Mesodermal cell (in vitro differentiated cells): ENCODE measurements at regions not wholly inside any gene's neighbourhood (a gene's known extent, or its start where the extent isn't known, plus 50 kb on each side); places are given as distances from the start of the nearest gene placed in this dataset.

Experiments
- H3K27ac ChIP-seq: 2 replicates; pipeline ENCODE4 v1.7.0; 2013; ENCODE audit warnings: mild to moderate bottlenecking, low read depth, low read length, moderate library complexity; ENCODE audit not compliant: severe bottlenecking
- H3K36me3 ChIP-seq: 2 replicates; pipeline ENCODE4 v1.7.1; 2013; ENCODE audit warnings: mild to moderate bottlenecking, low read length, moderate library complexity; ENCODE audit not compliant: control insufficient read depth, insufficient read depth
- H3K4me1 ChIP-seq: one replicate; pipeline ENCODE4 v1.7.1; 2013; ENCODE audit warnings: mild to moderate bottlenecking, low read length; ENCODE audit not compliant: insufficient read depth, control insufficient read depth, poor library complexity, severe bottlenecking
- H3K4me3 ChIP-seq: 2 replicates; pipeline ENCODE4 v1.7.0; 2013; ENCODE audit warnings: low read length, control low read depth, mild to moderate bottlenecking; ENCODE audit not compliant: insufficient read depth, poor library complexity, severe bottlenecking; ENCODE audit errors: extremely low read depth
- H3K9me3 ChIP-seq: 2 replicates; pipeline ENCODE4 v1.7.1; 2013; ENCODE audit warnings: mild to moderate bottlenecking, low read length, moderate library complexity; ENCODE audit not compliant: control insufficient read depth
- WGBS, 2 experiments: methylation state at CpG; one replicate each; pipeline ENCODE4 v1.1.5; 2013; ENCODE audit warnings: missing lambda C conversion rate in 2 of 2; ENCODE audit not compliant: insufficient coverage in 2 of 2; 5-methylcytosine and 5-hydroxymethylcytosine counted together

DNA sequence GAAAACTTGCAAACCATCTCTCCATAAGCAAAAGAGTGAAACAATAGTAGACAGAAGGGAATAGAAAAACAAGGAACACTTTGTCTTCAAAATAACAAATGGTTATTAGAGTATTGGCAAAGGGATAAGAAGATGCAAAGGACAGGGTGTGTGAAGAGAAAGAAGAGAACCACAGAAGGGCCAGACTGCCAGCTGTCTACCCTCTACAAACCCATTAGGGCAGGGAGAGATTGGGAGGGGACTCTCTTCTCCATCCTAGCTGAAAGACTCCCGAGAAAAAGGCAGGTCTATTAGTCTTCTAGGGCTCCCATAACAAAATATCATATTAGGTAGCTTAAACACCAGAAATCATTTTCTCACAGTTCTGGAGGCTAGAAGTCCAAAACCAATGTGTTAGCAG, 292.8 kb downstream of the PTBP2 start:
- WGBS, 2 experiments = no CpG with 5 or more reads among the region's 1 CpG
- H3K4me3 ChIP-seq = no peak overlapping the region

DNA sequence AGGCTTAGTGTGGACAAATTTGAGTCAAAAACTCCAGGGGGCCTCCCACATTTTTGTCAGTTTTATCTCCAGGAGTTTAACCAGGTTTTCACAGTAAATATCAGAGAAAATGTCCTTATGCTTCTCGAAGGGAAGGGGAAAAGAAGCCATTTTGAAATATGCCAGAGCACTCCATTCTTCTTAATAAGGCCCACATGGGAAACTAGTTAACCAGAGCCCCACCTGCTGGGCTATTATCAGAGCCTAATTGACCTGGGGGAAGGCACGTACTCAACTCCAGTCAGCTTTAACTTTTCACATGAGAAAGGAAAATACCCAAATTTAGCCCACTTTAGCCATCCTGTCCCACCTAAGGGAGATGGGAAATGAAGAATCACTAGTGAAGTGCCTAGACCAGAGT, 296.3 kb downstream of the PTBP2 start:
- no peak overlapping the region for H3K4me3 ChIP-seq
- peak overlapping the region; percentile 54 for H3K27ac ChIP-seq
- H3K36me3 ChIP-seq = no peaks in the 10 kb centered on the region
- H3K9me3 ChIP-seq = no peaks in the 10 kb centered on the region
- WGBS, 2 experiments = 29% methylated on average over 1 of the region's 2 CpGs; no CpG with 5 or more reads in 1 of the 2 experiments
- no peaks in the 10 kb centered on the region for H3K4me1 ChIP-seq

More for the DNA sequence above, 292.8 kb downstream of the PTBP2 start:
- Histone ChIP-seq H3K9me3 (no peaks in the 10 kb centered on the region), H3K36me3 (no peaks in the 10 kb centered on the region), H3K27ac (no peak overlapping the region), H3K4me1 (no peaks in the 10 kb centered on the region)
